ENCODE measurements at regions not wholly inside any gene's neighbourhood (a gene's known extent, or its start where the extent isn't known, plus 50 kb on each side); places are given as distances from the start of the nearest gene placed in this dataset.

DNA sequence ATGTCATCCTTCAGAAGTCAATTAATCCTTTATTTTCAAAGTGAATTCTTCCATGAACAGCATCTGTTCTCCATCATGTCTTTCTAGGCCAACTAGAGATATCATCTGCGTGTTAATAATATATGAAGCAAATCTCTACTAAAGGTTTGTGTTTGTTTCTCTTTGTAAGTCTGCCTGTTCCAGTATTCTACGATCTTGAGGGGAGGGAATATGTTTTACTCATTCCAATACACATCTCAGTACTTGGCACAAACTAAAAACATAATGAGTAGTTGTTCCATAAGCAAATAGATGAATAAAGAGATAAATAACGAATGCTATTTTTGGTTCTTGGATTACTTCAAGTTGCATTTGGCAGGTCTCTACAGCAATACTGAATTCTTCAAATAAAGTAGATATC lies 470.7 kb upstream of the GRIN3A start:
- no peak for TF ChIP-seq POLR2AphosphoS5 (IDR thresholded peaks at IDR 0.05; ENCODE audit: low read depth, low read length)
- TF ChIP-seq POLR2A (IDR thresholded peaks at IDR 0.05; ENCODE audit: low read depth, low read length), result no peak
- no peak for TF ChIP-seq TAF1 (IDR thresholded peaks at IDR 0.05; ENCODE audit: low read depth, low read length)
- no peak for TF ChIP-seq PAX5 (IDR thresholded peaks at IDR 0.05; ENCODE audit: insufficient read depth, low read length, severe bottlenecking)
- no peak for TF ChIP-seq SPI1 (IDR thresholded peaks at IDR 0.05; ENCODE audit: low read depth, low read length)

Data from GM12891 (cell line).